Activated T-helper 2 cell treated with anti-CD3 and anti-CD28 coated beads, Interferon-gamma antibody, Interleukin-2, Interleukin-4, amounts not matched to agents 10 μg/mL and 5 μg/mL and 100 μg/mL, durations not matched to agents 14 hours and 24 hours and 36 hours (primary cell): ENCODE measurements at regions not wholly inside any gene's neighbourhood (a gene's known extent, or its start where the extent isn't known, plus 50 kb on each side); places are given as distances from the start of the nearest gene placed in this dataset.
"Not testable (repeated sequence)": the region's sequence is repeated elsewhere in the genome, so short reads cannot be mapped to it uniquely, and the experiment has no call there.

ENCODE experiments used
- DNase-seq: peaks from one replicate; pipeline ENCODE4 v3.0.0; 2021; ENCODE audit warnings: low spot score
- H3K27ac Mint-ChIP-seq: one replicate; pipeline ENCODE4 v1.8.0; 2021; ENCODE audit warnings: mixed read lengths
- H3K27me3 Mint-ChIP-seq: one replicate; pipeline ENCODE4 v1.8.0; 2021; ENCODE audit warnings: low read depth, mixed read lengths
- H3K36me3 Mint-ChIP-seq: one replicate; pipeline ENCODE4 v1.8.0; 2021; ENCODE audit warnings: low read depth, mixed read lengths
- H3K4me1 Mint-ChIP-seq: one replicate; pipeline ENCODE4 v1.8.0; 2021; ENCODE audit warnings: low read depth, mixed read lengths
- H3K4me3 Mint-ChIP-seq: one replicate; pipeline ENCODE4 v1.8.0; 2021; ENCODE audit warnings: low read depth, mild to moderate bottlenecking, moderate library complexity, mixed read lengths
- H3K9me3 Mint-ChIP-seq: one replicate; pipeline ENCODE4 v1.8.0; 2021; ENCODE audit warnings: mixed read lengths
- intact Hi-C: fragments of 100-400 bp; cut with micrococcal nuclease; formaldehyde crosslinking; loops from one replicate; pipeline ENCODE4 v1.15.1; 2023

DNA sequence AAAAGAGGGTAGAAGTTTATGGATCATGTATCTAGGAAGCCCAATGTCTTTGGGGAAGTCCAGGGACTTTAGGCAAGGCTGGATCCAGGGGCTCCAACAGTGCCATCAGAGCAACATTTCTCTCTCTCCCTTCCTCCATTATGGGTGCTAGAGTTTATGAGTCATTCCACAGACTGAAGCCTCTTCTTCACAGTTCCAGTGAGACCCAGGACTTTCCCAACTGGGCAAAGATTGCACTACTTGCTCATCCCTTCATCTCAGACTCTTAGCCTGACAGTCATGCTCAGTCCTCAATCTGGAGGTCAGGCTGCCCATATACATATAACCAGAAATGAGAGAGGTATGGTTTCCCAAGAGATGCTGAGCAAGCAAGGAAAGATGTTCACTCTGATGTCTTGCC is 110.7 kb downstream of the FEM1C start:
- intact Hi-C loops = no loop called here
- H3K27me3 Mint-ChIP-seq = peaks cover 17% of the 10 kb centered on the region
- no peak overlapping the region for H3K27ac Mint-ChIP-seq
- H3K9me3 Mint-ChIP-seq = peaks cover 5% of the 10 kb centered on the region
- H3K4me3 Mint-ChIP-seq = no peak overlapping the region
- no peak for DNase-seq
- H3K36me3 Mint-ChIP-seq = no peaks in the 10 kb centered on the region
- no peaks in the 10 kb centered on the region for H3K4me1 Mint-ChIP-seq

GRCh38 chr5:115432691-115433090 is 111.9 kb downstream of the FEM1C start:
- Mint-ChIP-seq H3K4me1 (no peaks in the 10 kb centered on the region), H3K36me3 (no peaks in the 10 kb centered on the region), H3K4me3 (no peak overlapping the region), H3K27me3 (peaks cover 19% of the 10 kb centered on the region), H3K9me3 (no peaks in the 10 kb centered on the region), H3K27ac (no peak overlapping the region)
- DNase-seq = no peak
- intact Hi-C loops = no loop called here

DNA sequence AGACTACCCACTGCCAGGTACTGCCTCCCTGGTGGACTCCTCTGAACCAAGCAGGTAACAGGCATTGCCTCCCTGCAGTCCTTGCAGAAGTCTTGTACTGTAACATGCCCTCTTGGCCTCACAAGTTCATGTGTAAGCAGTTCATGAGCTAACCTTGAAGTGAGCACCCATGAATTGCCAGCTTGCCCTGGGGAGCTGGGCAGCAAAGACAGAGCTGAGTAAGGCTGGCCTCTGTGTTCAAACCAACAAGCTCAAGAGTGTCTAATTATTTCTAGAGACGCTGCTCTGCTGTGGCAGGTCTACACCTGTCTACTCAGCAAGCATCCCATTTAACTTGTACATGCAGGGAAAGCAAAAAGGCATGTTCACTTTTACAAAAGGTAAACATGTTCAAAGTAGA is 113.5 kb downstream of the FEM1C start:
- Mint-ChIP-seq H3K4me1 (no peaks in the 10 kb centered on the region), H3K27me3 (peaks cover 19% of the 10 kb centered on the region), H3K9me3 (no peaks in the 10 kb centered on the region), H3K4me3 (no peak overlapping the region), H3K36me3 (no peaks in the 10 kb centered on the region), H3K27ac (no peak overlapping the region)
- DNase-seq = no peak
- intact Hi-C loops = no loop called here

DNA sequence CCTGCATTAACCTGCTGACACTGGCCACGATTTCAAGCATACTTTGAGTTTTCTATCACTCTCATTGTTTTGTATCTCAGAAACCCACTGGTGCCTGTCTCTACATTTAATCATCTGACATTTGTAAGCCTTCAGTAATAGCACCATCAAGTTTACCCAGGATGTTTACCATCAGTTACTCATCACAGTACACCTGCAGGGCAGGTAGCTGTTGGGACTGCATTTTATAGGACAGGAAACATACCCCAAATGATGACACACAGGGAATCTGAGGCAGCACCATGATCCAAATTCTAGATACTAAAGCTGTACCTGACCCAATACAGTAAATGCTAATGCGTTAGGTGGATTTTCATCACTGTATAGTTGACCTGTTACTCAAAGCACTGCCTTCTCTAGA is 114.2 kb downstream of the FEM1C start:
- no peaks in the 10 kb centered on the region for H3K36me3 Mint-ChIP-seq
- DNase-seq = no peak
- no peaks in the 10 kb centered on the region for H3K9me3 Mint-ChIP-seq
- H3K27ac Mint-ChIP-seq = no peak overlapping the region
- H3K4me1 Mint-ChIP-seq = no peaks in the 10 kb centered on the region
- no peak overlapping the region for H3K4me3 Mint-ChIP-seq
- peaks cover 18% of the 10 kb centered on the region for H3K27me3 Mint-ChIP-seq
- intact Hi-C loops = no loop called here

DNA sequence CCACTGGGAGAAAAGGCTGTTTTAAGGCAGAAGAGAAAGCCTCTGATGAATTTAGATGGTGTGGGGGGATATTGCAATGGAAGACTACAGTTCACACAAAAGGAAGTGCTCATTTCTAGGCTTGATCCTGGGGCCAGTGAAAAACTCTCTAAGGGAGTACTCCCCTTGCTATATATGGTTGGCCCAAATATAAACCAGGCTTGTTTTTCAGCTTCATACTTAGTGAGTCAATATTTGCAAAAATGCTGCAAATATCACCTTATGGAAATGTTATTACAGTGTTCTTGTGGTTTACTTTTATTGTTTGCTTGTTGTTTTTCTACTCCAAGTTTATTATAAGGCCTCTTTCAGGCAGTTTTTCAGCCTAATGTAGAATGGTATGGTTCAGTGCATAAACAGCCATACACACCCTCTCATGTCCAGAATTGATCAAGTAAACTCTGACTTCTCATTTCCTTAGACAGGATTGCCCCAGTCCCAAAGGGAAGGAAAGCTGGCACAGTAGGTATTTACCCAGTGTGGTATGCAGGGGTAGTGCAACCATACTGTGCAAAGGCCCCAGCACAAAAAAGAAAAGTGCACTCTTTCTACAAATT is 115.1 kb downstream of the FEM1C start:
- H3K4me3 Mint-ChIP-seq = no peak overlapping the region
- no peak overlapping the region for H3K27ac Mint-ChIP-seq
- peaks cover 15% of the 10 kb centered on the region for H3K27me3 Mint-ChIP-seq
- intact Hi-C loops = no loop called here
- no peaks in the 10 kb centered on the region for H3K4me1 Mint-ChIP-seq
- no peak for DNase-seq
- no peaks in the 10 kb centered on the region for H3K9me3 Mint-ChIP-seq
- no peaks in the 10 kb centered on the region for H3K36me3 Mint-ChIP-seq

DNA sequence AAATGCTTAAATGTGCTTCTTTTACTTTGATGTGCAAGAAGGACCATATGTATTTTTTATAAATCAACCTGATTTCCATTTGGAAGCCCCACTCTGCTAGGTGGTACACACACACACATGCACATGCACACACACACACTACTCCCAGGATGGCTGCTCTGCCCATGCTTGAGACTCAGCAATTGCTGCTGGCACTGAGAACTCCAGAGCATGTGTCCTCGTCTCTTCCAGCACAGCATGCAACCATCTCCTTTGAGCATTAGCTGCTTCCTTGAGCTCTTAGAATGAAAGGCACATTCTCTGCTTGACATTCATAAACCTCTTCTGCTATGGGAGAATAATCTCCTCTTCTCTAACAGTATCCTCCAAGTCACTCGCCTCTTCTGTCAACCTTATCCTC is 115.9 kb downstream of the FEM1C start:
- no peak for DNase-seq
- Mint-ChIP-seq H3K4me1 (no peaks in the 10 kb centered on the region), H3K27me3 (peaks cover 13% of the 10 kb centered on the region), H3K27ac (no peak overlapping the region), H3K9me3 (no peaks in the 10 kb centered on the region), H3K4me3 (no peak overlapping the region), H3K36me3 (no peaks in the 10 kb centered on the region)
- intact Hi-C loops = no loop called here

DNA sequence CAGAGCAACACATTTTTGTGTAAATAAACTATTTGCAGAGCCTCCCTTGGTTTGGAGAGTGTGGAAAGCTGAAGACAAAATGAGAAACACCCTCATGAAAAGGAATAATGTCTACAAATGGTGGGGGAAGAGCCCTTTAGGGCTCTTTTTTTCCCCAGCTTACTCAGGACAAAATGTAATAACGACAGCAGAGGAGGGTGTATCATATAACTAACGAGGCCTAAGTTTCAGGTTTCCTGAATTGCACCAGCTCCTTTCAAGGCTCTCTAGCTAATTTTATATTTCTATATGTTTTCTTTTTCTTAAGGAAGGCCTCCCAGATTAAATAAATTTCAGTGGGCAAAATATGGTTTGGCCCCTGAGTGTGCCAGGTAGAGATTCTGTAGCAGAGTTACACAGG is 116.3 kb downstream of the FEM1C start:
- no peak overlapping the region for H3K4me3 Mint-ChIP-seq
- H3K27ac Mint-ChIP-seq = no peak overlapping the region
- no peaks in the 10 kb centered on the region for H3K9me3 Mint-ChIP-seq
- no peak for DNase-seq
- intact Hi-C loops = no loop called here
- no peaks in the 10 kb centered on the region for H3K4me1 Mint-ChIP-seq
- peaks cover 9% of the 10 kb centered on the region for H3K27me3 Mint-ChIP-seq
- no peaks in the 10 kb centered on the region for H3K36me3 Mint-ChIP-seq

- peaks cover 5% of the 10 kb centered on the region for H3K4me1 Mint-ChIP-seq
- no peak for DNase-seq
- peaks cover 9% of the 10 kb centered on the region for H3K27me3 Mint-ChIP-seq
- no peaks in the 10 kb centered on the region for H3K9me3 Mint-ChIP-seq
- H3K27ac Mint-ChIP-seq = no peak overlapping the region
- intact Hi-C loops = no loop called here
- no peak overlapping the region for H3K4me3 Mint-ChIP-seq
- H3K36me3 Mint-ChIP-seq = no peaks in the 10 kb centered on the region
Measured at GRCh38 chr5:115424446-115424845, 120.1 kb downstream of the FEM1C start.

GRCh38 chr5:115424030-115424429 is 120.5 kb downstream of the FEM1C start:
- H3K9me3 Mint-ChIP-seq = no peaks in the 10 kb centered on the region
- H3K4me1 Mint-ChIP-seq = peaks cover 5% of the 10 kb centered on the region
- H3K4me3 Mint-ChIP-seq = no peak overlapping the region
- DNase-seq = no peak
- H3K27me3 Mint-ChIP-seq = peaks cover 10% of the 10 kb centered on the region
- no peaks in the 10 kb centered on the region for H3K36me3 Mint-ChIP-seq
- no peak overlapping the region for H3K27ac Mint-ChIP-seq
- intact Hi-C loops = no loop called here

DNA sequence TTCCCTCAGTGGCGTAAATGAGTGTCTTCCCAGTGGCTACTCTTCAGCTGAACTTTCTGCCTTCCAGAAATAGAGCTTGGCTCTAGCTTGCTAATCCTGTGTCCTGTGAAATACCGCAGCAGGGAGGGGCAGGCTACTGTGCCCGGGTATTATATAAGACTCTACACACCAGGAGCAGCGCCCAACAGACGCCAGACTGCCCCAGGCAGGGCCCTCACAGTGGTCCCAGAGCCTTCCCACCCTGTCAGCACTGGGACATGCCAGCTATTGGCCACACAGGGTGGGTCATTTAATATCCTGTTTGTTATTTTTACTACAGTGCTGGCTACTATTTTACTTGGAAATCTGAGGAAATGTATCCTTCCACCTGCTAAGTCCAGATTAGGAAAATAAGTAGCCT is 121.0 kb downstream of the FEM1C start:
- Mint-ChIP-seq H3K36me3 (no peaks in the 10 kb centered on the region), H3K4me1 (peaks cover 5% of the 10 kb centered on the region), H3K27me3 (peaks cover 14% of the 10 kb centered on the region), H3K27ac (no peak overlapping the region), H3K9me3 (no peaks in the 10 kb centered on the region), H3K4me3 (no peak overlapping the region)
- intact Hi-C loops = no loop called here
- DNase-seq = no peak

GRCh38 chr5:115423051-115423450 is 121.5 kb downstream of the FEM1C start:
- H3K9me3 Mint-ChIP-seq = no peaks in the 10 kb centered on the region
- H3K4me1 Mint-ChIP-seq = peaks cover 5% of the 10 kb centered on the region
- H3K4me3 Mint-ChIP-seq = no peak overlapping the region
- no peak for DNase-seq
- H3K27me3 Mint-ChIP-seq = peaks cover 14% of the 10 kb centered on the region
- intact Hi-C loops = no loop called here
- H3K27ac Mint-ChIP-seq = no peak overlapping the region
- no peaks in the 10 kb centered on the region for H3K36me3 Mint-ChIP-seq

- intact Hi-C loops, DNase-seq, H3K4me3 Mint-ChIP-seq, H3K9me3 Mint-ChIP-seq, H3K4me1 Mint-ChIP-seq, H3K27ac Mint-ChIP-seq, H3K36me3 Mint-ChIP-seq: not testable (repeated sequence)
- H3K27me3 Mint-ChIP-seq = peaks cover 12% of the 10 kb centered on the region
Measured at GRCh38 chr5:115420812-115421211, 123.8 kb downstream of the FEM1C start.

DNA sequence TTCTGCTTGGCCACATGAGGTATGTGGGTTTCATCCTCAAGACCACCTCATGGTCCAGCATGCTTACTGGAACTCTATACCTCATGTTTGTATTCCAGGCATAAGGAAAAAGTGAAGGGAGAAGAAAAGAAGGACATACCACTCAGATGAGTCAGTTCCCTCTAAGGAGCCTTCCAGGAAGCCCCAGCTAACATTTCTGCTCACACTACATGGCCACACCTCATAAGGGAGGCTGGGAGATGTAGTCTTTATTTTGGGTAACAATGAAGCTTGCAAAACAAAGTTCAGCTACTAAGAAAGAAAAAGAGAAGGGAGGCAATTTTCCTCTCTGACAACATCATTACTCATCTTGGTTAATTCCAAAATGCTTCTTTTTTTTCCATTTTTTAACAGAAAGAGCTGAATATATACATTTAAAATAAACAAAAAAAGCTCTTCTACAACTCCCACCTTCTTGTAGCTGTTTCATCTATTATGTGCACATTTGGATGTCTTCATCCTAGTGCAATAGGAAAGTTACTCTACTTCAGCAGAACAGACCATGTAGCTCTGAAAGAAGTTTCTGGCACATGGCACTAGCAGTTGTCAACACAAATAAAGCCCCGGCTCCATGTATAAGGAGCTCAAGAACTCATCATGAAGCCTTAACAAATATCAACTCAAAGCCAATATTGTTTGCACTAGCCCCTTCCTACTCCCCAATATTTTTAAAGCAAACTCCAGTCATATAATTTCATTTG is 123.6 kb upstream of the CCDC112 start:
- H3K4me1 Mint-ChIP-seq = peaks cover 5% of the 10 kb centered on the region
- no peak overlapping the region for H3K27ac Mint-ChIP-seq
- peaks cover 12% of the 10 kb centered on the region for H3K27me3 Mint-ChIP-seq
- intact Hi-C loops = no loop called here
- H3K4me3 Mint-ChIP-seq = no peak overlapping the region
- no peaks in the 10 kb centered on the region for H3K9me3 Mint-ChIP-seq
- DNase-seq = no peak
- H3K36me3 Mint-ChIP-seq = no peaks in the 10 kb centered on the region
